ENCODE measurements at regions not wholly inside any gene's neighbourhood (a gene's known extent, or its start where the extent isn't known, plus 50 kb on each side); places are given as distances from the start of the nearest gene placed in this dataset.

- no peak for DNase-seq
Observed at GRCh38 chr1:114342376-114342775, 168.6 kb downstream of the TRIM33 start.

DNA sequence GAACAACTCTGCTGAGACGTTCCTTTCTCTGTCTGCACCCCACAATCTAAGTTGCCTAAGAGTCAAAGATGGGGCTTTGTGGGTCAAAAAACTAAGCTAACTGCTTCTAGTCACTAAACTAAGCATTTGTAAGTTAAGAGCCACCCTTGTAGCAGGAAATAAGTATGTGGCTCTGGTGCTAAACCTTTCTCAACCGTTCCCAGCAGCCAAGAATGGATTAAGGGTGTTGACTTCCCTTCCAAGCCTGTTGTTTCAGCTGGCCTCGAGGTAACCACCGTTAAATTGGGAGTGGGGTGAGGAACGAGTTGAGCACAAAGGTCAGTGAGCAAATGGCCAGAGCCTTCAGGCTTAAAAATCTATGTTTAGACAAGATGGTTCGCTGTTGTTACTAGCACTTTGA is 169.1 kb downstream of the TRIM33 start:
- no peak for DNase-seq

GRCh38 chr1:114341299-114341698 is 169.7 kb downstream of the TRIM33 start:
- no peak for DNase-seq

- no peak for DNase-seq
Observed at GRCh38 chr1:114340892-114341291, 170.1 kb downstream of the TRIM33 start.

GRCh38 chr1:114339379-114339778 is 171.6 kb downstream of the TRIM33 start:
- no peak for DNase-seq

DNA sequence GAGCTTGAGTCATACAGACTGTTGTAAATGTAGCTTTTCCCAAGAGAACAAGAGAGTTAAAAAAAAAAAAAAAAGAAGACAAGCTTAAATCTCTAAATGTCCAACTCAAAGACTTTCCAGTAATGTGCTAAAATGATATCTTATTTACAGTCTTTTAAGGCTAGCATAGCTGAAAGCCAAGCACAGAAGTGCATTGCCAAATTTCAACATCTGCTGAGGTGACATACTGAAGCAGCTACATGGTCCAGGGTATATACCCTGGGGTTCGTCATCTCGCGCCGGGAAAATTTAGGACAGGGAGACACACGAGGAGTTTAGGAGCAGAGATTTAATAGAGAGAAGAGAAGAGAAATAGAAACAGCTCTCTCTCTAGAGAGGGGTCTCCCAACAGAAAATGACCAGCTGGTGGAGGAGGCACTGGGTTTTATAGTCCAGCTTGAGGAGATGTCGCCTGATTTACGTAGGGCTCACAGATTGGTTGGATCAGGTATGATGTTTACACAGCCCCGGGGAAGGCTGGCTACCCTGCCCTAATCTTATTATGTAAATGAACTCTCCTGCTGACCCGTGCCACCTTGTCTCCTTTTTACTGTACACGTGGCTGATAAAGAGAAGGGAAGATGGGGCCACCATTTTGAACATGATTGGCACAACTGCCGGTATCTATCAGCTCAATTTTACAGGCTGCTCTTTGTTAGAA is 172.7 kb downstream of the TRIM33 start:
- DNase-seq, result no peak

DNA sequence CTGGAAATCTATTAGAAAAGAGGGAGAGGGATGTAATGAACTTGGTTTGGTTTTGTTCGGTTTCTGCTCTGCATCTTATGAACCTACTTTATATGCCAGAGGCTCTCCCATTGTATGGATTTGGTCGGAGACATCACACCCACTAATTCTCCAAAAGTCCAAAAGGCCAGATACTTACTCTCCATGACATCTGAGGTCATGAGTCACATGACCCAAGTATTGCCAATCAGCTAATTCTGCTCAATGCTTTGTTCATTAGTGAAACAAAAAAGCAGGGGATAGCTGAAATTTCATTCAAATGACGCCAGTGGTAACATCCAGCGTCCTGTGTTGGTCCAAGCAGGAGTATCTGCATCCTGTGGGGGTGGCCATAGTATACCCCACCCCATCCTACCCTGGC is 173.6 kb downstream of the TRIM33 start:
- no peak for DNase-seq

GRCh38 chr1:114336360-114336759 is 174.6 kb downstream of the TRIM33 start:
- no peak for DNase-seq

GRCh38 chr1:114335273-114335672 is 175.7 kb downstream of the TRIM33 start:
- DNase-seq, result no peak

DNA sequence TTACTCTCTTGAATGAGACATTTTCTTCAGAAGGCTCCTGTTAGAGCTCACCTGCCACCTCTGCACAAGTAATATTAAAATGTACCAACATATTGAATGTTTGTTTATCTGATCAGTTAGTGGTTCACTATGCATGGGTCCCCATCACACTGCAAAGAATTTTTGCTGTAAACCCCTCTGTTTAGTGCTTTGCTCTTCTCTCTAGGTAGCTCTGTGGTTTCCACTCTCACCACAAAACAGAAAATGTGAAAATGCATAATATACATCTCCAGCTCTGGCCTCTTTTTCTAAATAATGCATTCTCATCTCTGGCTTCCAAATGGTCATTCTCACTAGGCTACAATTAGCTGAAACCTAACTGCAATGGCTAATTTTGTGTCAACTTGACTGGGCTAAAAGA is 176.7 kb downstream of the TRIM33 start:
- DNase-seq, result no peak

GRCh38 chr1:114333690-114334089 is 177.3 kb downstream of the TRIM33 start:
- no peak for DNase-seq

- DNase-seq, result no peak
Observed at GRCh38 chr1:114331936-114332335, 178.3 kb upstream of the SYT6 start.

DNA sequence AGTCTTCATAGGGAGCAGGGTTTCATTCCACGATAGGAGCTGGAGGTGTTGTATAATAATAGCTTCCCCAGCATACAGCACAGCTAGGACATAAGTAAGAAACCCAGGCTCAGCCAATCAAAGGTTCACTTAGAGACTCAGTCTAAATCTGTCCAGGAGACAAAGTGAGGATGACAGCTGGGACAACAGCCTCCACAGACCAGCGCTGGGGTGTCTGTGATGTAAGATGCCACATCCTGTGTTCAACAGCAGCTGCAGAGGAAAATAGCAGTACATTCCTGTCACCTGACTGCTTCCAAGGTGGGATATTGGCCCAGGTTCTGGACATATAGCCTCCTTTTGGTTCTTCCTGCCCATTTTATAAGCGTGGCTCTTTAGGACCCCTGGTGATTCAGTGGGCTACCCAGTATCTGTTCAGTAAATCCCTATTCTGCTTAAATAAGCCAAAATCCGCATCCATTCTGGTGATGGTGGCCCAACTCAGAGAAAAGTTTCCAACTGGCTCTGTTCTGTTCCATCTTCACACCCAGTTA is 176.8 kb upstream of the SYT6 start:
- DNase-seq, result no peak

DNA sequence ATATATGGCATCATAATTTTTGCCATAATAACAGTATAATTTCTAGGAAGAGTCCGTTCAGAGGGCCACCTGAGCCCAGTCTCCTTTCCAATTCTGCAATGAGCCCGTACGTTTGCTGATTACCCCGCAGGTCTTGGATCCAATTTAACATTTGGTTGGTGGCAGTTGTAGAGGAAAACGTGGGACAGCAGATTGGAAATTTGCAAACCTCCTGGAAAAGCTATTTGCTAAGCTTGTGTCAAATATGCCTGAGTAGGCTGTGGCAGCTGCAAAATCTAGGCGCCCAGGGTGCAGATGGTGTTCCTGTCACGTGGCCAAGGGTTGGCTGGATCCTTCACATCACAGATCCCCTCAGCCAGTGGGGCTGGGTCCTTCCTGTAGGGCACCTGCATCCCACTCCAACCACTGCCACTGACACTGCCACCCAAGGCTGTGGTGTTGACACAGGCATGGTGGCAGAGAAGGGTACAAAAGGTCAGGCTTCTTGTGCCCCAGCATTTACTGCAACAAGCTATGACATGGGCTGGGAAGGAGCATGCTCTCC is 174.8 kb upstream of the SYT6 start:
- no peak for DNase-seq

GRCh38 chr1:114324662-114324965 is 170.9 kb upstream of the SYT6 start:
- no peak for DNase-seq

DNA sequence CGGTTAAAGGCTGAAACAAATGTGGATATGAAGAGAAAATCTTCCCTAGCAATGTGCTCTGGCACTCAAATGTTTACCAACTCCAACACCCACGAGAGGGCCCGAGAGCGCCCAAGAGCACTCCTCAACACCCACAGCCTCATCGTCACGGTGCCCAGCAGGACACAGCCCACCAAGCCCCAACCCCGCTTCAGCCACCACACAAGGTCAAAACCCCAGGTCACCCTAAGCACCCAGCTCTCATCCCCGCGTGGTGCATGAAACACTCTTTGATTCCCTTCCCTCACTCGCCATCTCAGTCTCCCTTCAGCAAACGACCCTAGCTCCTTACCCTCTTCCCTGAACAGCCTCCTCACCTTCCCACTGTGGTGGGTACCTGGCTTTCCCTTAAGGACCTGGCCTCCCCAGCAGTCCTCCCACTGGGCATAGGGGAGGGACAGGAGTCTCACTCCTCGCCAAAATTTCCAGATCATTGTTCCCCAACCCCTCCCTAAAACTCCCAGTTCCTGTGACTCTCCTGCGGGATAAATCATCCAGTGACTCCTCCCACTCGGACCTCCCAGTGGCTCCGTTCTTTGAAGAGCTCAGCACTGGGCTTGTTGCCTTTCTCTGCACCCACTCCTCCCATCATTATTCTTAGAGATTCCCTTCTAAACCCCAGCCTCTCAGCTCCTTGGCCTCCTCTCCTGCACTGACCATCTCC is 170.4 kb upstream of the SYT6 start:
- no peak for DNase-seq

- no peak for DNase-seq
Observed at GRCh38 chr1:114322734-114323133, 169.1 kb upstream of the SYT6 start.

DNA sequence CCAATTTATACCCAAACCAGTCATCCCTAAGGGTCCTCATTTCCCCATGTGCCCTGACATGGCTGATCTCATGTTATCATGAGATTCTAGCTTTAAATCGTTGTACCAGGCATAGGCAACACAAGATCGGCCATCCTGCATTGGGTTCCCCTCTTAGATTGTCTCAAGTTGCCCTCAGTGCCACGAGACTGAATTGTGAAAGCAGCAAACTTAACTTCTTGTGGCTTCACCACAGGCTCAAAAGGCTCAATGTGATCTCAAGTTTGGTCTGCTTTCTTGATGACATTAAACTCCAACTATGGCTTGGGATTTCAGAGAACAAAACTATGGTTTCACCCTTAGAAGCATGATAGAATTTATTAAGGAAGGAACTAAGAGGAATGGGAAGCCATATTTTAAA is 168.5 kb upstream of the SYT6 start:
- DNase-seq, result no peak

GRCh38 chr1:114320586-114320985 is 166.9 kb upstream of the SYT6 start:
- no peak for DNase-seq

DNA sequence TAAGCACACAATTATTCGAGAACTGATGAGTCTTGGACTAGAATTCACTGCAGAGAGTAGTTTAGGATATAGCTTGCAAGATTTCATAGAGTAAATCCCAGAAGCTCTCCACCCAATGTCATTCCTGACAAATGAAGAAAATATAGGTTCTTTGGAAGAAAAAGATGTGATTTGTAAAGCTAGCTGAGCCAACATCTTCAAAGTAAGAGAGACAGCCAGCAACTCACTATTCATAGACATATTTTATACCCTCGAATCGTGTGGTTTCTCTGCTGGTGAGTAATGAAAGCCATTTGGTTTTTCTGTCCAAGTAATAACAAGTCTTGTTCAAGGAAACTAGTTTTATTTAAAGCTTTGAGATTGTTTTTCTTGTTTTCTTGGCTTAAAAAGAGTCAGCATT is 165.7 kb upstream of the SYT6 start:
- DNase-seq, result no peak

DNA sequence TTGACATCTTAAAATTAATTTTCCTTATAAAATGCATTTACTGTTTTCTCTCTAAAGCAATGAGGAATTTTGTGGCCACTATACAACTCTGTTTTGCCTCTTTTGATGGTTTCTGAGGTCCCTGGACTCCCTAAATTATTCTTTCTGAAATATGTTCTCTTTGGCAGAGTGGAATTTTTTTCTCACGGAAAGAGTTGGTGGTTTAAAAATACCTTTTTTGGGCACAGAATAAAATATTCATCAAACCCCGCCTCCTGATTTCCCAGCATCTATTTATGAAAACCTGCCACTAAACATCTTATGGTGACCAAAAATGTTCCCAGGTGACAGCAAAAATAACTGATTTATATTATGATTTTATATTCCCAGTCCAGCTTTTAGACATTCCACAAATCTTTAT is 165.3 kb upstream of the SYT6 start:
- no peak for DNase-seq

- no peak for DNase-seq
Observed at GRCh38 chr1:114316204-114316603, 162.5 kb upstream of the SYT6 start.

- DNase-seq, result no peak
Observed at GRCh38 chr1:114315631-114316030, 162.0 kb upstream of the SYT6 start.

GRCh38 chr1:114314576-114314975 is 160.9 kb upstream of the SYT6 start:
- no peak for DNase-seq

DNA sequence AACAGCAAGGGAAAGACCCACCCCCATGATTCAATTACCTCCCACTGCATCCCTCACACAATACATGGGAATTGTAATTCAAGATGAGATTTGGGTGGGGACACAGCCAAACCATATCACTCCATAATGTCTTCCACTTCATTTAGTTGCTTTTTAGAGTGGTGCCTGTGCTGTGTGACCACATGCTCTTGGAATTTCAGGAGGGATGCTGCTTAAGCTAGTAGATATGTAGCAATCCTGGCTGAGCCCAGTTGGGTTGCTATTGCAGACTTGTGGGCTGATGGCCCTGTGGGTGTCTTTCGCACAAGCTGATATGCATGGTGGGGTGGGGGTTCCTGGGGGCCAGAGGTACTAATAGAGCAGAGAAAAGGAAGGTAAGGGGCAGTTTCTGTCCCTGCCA is 160.4 kb upstream of the SYT6 start:
- DNase-seq, result no peak
